HepG2 (cell line): ENCODE measurements at regions not wholly inside any gene's neighbourhood (a gene's known extent, or its start where the extent isn't known, plus 50 kb on each side); places are given as distances from the start of the nearest gene placed in this dataset.

Experiments
- ATF3 ChIP-seq: sonication (generic); formaldehyde crosslinking; IDR thresholded peaks from 2 replicates; pipeline ENCODE4 v1.4.0; 2020; ENCODE audit warnings: missing genetic modification reagents
- CENPT ChIP-seq: sonication (generic); formaldehyde crosslinking; IDR thresholded peaks from 2 replicates; pipeline ENCODE4 v1.8.0; 2022; ENCODE audit warnings: low read depth, mild to moderate bottlenecking, moderate library complexity, missing genetic modification reagents
- HNF4A ChIP-seq: sonication (generic); formaldehyde crosslinking; IDR thresholded peaks from 2 replicates; pipeline ENCODE4 v1.4.0; 2020; ENCODE audit warnings: missing genetic modification reagents
- KDM3A ChIP-seq: IDR thresholded peaks from 2 replicates; pipeline ENCODE4 v1.6.1; 2018; ENCODE audit warnings: low read depth, missing compliant biosample characterization
- KDM6A ChIP-seq: IDR thresholded peaks from 2 replicates; pipeline ENCODE4 v1.6.1; 2016; ENCODE audit warnings: low read depth
- MAZ ChIP-seq, 2 experiments: sonication (generic) in 1 of 2; formaldehyde crosslinking in 1 of 2; IDR thresholded peaks; 2 replicates each; pipeline versions ENCODE4 v1.5.0 to v1.6.1; 2012 to 2020; ENCODE audit warnings: low read depth in 2 of 2, mild to moderate bottlenecking in 2 of 2, borderline replicate concordance in 1 of 2, improper control_type of control experiment in 1 of 2, low read length in 1 of 2, missing genetic modification reagents in 1 of 2, moderate library complexity in 1 of 2
- PAWR ChIP-seq: sonication (generic); formaldehyde crosslinking; IDR thresholded peaks from 2 replicates; pipeline ENCODE4 v1.4.0; 2020; ENCODE audit warnings: missing genetic modification reagents, mild to moderate bottlenecking, borderline replicate concordance
- RERE ChIP-seq: IDR thresholded peaks from 2 replicates; pipeline ENCODE4 v1.6.1; 2016; ENCODE audit warnings: low read depth, missing genetic modification reagents, missing compliant biosample characterization
- RFXAP ChIP-seq: sonication (generic); formaldehyde crosslinking; IDR thresholded peaks from 2 replicates; pipeline ENCODE4 v1.4.0; 2020; ENCODE audit warnings: missing genetic modification reagents, borderline replicate concordance
- SAP130 ChIP-seq: IDR thresholded peaks from 2 replicates; pipeline ENCODE4 v1.6.1; 2016; ENCODE audit warnings: low read depth
- SCMH1 ChIP-seq: sonication (generic); formaldehyde crosslinking; IDR thresholded peaks from 2 replicates; pipeline ENCODE4 v1.9.0; 2021; ENCODE audit warnings: missing genetic modification reagents, mild to moderate bottlenecking, borderline replicate concordance
- SMAD3 ChIP-seq: sonication (generic); formaldehyde crosslinking; IDR thresholded peaks from 2 replicates; pipeline ENCODE4 v1.4.0; 2020; ENCODE audit warnings: missing genetic modification reagents
- XBP1 ChIP-seq: sonication (generic); formaldehyde crosslinking; IDR thresholded peaks from 2 replicates; pipeline ENCODE4 v1.5.0; 2020; ENCODE audit warnings: missing genetic modification reagents
- ZNF124 ChIP-seq: sonication (generic); formaldehyde crosslinking; IDR thresholded peaks from 2 replicates; pipeline ENCODE4 v1.4.0; 2020; ENCODE audit warnings: missing genetic modification reagents
- ZNF138 ChIP-seq: sonication (generic); formaldehyde crosslinking; IDR thresholded peaks from 2 replicates; pipeline ENCODE4 v1.5.0; 2020; ENCODE audit warnings: mild to moderate bottlenecking, low read depth, missing genetic modification reagents
- ZNF354B ChIP-seq: sonication (generic); formaldehyde crosslinking; IDR thresholded peaks from 2 replicates; pipeline ENCODE4 v1.8.0; 2022; ENCODE audit warnings: mild to moderate bottlenecking, missing genetic modification reagents
- ZNF83 ChIP-seq: sonication (generic); formaldehyde crosslinking; IDR thresholded peaks from 2 replicates; pipeline ENCODE4 v1.4.0; 2020; ENCODE audit warnings: missing genetic modification reagents, mild to moderate bottlenecking, borderline replicate concordance
- TF ChIP-seq, protein P1 (sequence below): sonication (generic); formaldehyde crosslinking; IDR thresholded peaks from 2 replicates; pipeline ENCODE4 v1.4.0; 2020; ENCODE audit warnings: mild to moderate bottlenecking, missing genetic modification reagents
- TF ChIP-seq, protein P2 (sequence below), 2 experiments: sonication (generic) in 1 of 2; formaldehyde crosslinking in 1 of 2; IDR thresholded peaks; 2 replicates each; pipeline versions ENCODE4 v1.4.0 to v1.6.1; 2018 to 2020; ENCODE audit warnings: missing genetic modification reagents in 2 of 2, borderline replicate concordance in 1 of 2, low read depth in 1 of 2, mild to moderate bottlenecking in 1 of 2, missing biosample characterization in 1 of 2

- TF ChIP-seq RFXAP = peak; percentile 50; the same call in 1 of the 2 replicates
- no peak for TF ChIP-seq PAWR (CRISPR knock-in tag)
- 0 out of 2 replicates have a peak, but pooled peaks have one; percentile 5 for TF ChIP-seq HNF4A (CRISPR knock-in tag)
- no peak for TF ChIP-seq CENPT (CRISPR knock-in tag)
- no peak for TF ChIP-seq ATF3 (CRISPR knock-in tag)
- no peak for TF ChIP-seq RERE (CRISPR knock-in tag)
- TF ChIP-seq XBP1 (CRISPR knock-in tag) = no peak
- TF ChIP-seq SMAD3 (CRISPR knock-in tag) = no peak
- peak; percentile 39; the same call in 1 of the 2 replicates for TF ChIP-seq ZNF124 (CRISPR knock-in tag)
- TF ChIP-seq ZNF83 (CRISPR knock-in tag) = peak; percentile 67; the same call in 1 of the 2 replicates
- TF ChIP-seq ZNF354B (CRISPR knock-in tag) = no peak
- peak; percentile 77; the same call in 1 of the 2 replicates for TF ChIP-seq ZNF138 (CRISPR knock-in tag)
- TF ChIP-seq, protein P1, sequence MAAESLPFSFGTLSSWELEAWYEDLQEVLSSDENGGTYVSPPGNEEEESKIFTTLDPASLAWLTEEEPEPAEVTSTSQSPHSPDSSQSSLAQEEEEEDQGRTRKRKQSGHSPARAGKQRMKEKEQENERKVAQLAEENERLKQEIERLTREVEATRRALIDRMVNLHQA (CRISPR knock-in tag) = no peak
- TF ChIP-seq, protein P2, sequence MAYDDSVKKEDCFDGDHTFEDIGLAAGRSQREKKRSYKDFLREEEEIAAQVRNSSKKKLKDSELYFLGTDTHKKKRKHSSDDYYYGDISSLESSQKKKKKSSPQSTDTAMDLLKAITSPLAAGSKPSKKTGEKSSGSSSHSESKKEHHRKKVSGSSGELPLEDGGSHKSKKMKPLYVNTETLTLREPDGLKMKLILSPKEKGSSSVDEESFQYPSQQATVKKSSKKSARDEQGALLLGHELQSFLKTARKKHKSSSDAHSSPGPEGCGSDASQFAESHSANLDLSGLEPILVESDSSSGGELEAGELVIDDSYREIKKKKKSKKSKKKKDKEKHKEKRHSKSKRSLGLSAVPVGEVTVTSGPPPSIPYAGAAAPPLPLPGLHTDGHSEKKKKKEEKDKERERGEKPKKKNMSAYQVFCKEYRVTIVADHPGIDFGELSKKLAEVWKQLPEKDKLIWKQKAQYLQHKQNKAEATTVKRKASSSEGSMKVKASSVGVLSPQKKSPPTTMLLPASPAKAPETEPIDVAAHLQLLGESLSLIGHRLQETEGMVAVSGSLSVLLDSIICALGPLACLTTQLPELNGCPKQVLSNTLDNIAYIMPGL (CRISPR knock-in tag; IDR thresholded peaks at IDR 0.05; ENCODE audit: borderline replicate concordance in 1 of 2, low read depth in 1 of 2) = peak in 1 of 2 experiments; percentile 68; a peak in 3 of 4 replicates
- TF ChIP-seq KDM6A = no peak
- TF ChIP-seq MAZ (IDR thresholded peaks at IDR 0.05; ENCODE audit: borderline replicate concordance, low read depth, low read length) = 0 out of 2 replicates have a peak, but pooled peaks have one; percentile 28
- TF ChIP-seq MAZ (CRISPR knock-in tag; IDR thresholded peaks at IDR 0.05; ENCODE audit: low read depth) = peak; percentile 79
- peak; percentile 60; the same call in 1 of the 2 replicates for TF ChIP-seq KDM3A
- peak; percentile 45; the same call in 1 of the 2 replicates for TF ChIP-seq SAP130 (CRISPR knock-in tag)
- no peak for TF ChIP-seq SCMH1 (CRISPR knock-in tag)
These were observed 419.4 kb downstream of the SOX9 start (continued) for GRCh38 chr17:72539981-72540897.
